Stimulated activated naive CD8-positive, alpha-beta T cell treated with anti-CD3 and anti-CD28 coated beads, Interleukin-15, Interleukin-2, amounts not matched to agents 100 U/mL and 50 U/mL, for 24 hours (primary cell): ENCODE measurements at regions not wholly inside any gene's neighbourhood (a gene's known extent, or its start where the extent isn't known, plus 50 kb on each side); places are given as distances from the start of the nearest gene placed in this dataset.
"Not testable (repeated sequence)": the region's sequence is repeated elsewhere in the genome, so short reads cannot be mapped to it uniquely, and the experiment has no call there.

Experiments used
- ATAC-seq: fragments of 150-1000 bp; cut with Tn5 transposase; one replicate; pipeline ENCODE4 v1.10.0; 2021
- DNase-seq: peaks from one replicate; pipeline ENCODE4 v3.0.0; 2021

DNA sequence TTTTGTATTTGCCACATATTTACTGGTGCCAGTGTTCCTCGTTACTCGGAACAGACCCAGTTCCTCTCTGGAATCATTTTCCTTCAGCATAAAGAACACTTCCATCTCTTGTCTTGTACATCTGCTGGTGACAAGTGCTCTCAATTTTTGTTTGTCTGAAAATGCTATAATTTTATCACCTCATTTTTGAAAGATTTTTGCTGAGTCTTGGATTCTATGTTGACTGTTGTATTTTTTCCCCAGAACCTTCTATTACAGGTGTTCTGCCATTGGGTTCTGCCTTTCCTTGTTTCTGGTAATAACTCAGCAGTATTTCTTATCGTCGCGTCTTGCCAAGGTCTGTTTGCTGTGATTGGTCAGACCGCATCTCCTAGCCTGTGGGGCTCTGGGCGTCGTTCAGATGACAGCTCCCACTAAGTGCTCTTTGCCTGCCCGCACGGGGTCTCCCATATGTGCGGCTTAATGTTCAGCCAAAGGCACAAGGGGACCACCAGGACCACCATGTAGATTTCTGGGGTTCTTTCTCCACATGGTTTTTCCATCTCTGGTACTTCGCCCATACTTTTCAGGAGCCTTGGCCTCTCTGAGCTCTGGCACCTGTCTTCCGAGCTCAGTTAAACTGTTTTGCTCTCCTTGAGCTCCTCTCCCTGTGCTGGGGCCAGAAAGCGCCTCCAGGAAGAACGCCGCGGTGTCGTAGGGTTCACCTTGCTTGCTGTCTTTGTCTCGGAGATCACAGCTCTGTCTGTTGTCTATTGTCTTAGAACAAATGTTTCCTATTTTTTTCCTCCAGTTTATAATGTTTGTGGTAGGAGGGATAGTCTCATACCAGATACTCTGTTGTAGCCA is 80.0 kb downstream of the METRNL start:
- no peak for ATAC-seq
- no peak for DNase-seq

DNA sequence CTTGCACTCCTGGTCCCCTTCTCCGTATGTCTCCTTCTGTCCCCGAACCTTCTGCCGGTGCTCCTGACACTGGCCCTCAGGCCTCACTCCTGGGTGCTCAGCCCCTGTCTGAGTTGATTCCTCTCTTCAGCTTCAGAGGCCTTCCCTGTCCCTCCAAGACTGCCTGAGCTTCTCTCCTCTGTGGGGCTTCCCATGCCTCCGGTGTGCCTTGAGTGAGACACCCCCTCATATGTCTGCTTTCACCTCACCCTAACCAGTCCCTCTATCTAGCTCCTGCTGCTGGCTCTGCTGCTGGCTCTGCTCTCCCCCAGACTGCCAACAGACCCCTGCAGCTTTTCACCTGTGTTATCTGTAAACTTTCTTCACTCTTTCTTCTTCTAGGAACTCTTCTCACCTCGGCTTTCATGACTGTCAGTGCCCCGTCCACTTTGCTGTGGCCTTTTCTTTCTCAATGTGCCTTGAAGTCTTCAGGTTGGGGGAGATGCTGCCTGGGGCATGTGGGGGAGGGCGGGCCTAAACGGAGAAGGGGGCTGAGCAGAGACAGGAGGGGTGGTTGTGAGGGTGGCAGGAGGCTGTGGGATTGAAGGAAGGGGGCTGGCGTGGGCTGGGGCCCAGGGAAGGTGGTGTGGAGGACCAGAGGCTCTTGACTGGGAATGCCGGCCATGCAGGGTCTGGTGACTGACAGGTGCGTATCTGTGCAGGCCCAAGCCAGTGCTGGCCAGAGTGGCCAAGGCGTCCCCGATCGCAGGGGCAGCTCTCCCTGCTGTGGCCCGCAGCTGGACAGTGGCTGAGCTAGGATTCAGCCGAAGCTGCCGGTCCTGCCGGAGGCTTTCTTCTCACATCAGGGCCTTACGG is 81.3 kb downstream of the METRNL start:
- ATAC-seq = no peak
- no peak for DNase-seq

DNA sequence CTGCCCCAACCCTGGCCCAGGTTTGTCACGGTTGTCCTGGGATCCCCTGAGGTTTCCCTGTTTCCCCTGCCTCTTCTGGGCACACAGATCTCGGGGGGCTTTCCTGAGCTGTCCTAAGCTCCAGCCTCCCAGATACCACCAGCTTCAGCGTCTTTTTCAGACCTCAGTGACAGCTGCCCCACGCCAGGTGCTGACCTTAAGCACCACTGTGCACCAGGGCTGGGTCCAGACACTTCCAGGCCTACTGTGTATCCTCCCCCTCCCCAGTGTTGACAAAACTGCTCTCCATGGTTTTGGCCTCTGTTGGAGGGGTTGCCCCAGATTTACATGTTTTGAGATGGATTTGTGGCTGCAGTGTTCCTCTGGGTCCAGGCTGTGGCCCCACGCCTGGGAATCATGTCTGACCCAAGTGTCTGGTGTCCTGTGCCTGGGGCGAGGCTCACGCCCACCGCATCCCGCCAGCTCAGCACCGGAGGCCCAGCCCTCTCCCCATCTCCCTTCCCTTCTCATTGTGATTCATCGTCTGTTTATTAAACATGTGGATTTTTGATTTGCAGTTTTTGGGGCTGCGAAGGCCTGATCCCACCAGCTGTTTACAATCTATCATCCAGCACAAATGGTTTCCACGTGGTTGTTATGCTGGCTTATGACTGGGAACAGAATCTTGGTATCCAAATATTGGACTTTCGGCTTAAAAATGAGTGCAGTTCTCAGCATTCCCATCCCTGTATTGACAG is 82.1 kb downstream of the METRNL start:
- ATAC-seq (peak; percentile 19), DNase-seq (no peak)

DNA sequence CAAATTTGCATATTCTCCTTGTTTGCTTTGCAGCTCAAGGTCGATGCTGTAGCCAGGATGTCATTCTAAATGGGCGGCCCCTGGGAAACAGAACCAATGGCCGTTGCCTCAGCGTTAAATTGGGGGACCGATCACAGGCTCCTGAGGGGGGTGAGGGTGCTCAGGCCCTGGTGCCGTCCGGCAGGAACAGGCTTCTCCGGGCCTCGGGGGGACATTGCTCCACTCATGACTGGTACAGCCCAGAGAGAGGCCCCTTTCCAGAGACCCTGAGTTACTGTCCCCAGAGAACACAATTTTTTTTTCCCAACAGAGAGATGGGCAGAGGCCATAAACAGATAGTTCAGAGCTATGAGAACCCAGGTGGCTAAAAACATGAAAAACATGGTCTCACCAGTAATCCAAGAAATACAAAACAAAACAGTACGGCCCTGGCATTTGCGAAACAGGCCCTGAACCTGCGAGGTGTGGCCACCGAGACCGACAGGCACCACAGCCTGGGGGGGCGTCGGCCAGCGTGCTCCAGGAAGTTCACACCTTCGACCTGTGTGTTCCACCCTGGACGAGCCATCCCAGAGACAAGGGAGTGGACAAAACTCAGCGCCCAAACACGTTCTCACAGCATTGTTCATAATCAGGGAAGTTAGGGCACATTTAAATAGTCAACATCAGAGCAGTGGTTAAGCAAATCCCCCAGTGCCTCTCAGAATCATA is 82.8 kb downstream of the METRNL start:
- DNase-seq = no peak
- ATAC-seq = no peak

DNA sequence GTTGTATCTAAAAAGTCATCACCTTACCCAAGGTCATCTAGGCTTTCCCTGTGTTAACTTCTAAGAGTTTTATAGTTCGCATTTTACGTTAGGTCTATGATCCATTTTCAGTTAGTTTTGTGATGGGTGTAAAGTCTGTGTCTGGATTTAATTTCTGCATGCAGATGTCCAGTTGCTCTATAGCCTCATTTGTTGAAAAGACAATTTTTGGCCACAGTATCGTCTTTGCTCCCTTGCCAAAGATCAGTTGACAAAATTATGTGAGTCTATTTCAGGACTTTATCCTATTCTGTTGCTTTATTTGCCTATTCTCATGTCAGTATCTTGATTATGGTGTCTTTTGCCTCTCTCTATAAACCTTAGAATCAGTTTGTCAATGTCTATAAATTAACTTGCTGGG is 85.1 kb downstream of the METRNL start:
- no peak for ATAC-seq
- DNase-seq = no peak

DNA sequence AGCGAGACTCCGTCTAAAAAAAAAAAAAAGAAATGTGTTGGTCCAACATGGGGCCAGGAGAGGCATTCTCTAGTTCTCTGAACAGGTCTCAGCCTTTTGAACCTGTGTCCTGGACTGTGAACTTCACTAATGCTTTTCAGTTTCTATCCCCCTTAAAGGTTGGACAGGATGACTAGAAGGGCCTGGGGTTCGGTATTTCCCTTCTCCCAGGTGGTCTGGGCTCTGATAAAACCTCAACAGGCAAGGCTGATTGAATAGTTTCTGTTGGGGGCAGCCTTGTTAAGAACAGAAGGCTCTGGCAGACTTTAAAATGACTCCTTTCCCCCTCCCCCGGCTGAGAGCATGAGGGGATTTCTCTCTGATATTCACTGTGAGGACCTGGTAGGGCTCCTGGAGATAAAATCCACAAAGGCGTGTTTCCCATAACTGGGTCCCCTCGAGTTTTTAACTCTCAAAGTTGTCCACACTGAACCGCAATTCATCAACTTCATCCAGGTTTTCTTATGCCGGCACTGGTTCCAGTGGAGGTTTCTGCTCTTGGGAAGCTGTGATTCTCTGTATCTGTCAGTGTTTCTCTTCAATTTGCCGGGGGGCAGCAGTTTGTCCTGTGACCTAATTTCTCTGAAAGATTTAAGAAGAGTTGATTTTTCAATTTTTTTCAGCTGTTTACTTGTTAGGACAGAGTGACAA is 91.3 kb downstream of the METRNL start:
- ATAC-seq = no peak
- peak; percentile 2 for DNase-seq

DNA sequence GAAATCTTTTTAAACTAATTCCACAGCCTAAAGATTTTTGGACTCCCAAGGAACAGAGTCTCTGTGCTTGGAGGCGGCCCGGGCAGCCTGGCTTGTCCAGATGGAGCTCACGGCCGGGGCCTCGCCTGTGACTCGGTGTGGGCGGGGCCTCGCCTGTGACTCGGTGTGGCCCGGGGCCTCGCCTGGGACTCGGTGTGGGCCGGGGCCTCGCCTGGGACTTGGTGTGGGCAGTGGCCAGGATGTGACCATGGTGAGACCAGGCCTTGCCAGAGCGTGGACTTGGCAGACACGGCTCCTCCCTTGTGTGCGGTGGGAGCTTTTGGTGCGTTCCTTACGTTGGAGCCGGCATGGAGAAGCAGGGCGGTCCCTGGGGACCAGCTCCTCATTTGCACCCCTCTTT is 92.3 kb downstream of the METRNL start:
- ATAC-seq (no peak), DNase-seq (no peak)

DNA sequence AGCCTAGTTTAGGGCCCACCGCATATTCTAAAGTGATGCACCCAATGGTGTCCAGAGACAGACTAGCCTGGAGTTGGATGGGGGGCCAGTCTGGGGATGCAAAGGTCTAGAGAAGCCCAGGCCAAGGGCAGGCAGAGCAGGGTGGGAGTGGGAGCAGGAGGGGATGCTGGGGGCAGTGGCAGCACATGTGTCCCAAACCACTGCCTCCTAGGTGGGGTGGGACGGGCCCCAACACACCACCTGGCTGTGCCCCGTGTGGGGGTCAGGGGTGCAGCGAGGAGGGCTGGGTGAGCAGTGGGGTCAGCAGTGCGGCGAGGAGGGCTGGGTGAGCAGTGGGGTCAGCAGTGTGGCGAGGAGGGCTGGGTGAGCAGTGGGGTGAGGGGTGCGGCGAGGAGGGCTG is 92.7 kb downstream of the METRNL start:
- DNase-seq, ATAC-seq: not testable (repeated sequence)

DNA sequence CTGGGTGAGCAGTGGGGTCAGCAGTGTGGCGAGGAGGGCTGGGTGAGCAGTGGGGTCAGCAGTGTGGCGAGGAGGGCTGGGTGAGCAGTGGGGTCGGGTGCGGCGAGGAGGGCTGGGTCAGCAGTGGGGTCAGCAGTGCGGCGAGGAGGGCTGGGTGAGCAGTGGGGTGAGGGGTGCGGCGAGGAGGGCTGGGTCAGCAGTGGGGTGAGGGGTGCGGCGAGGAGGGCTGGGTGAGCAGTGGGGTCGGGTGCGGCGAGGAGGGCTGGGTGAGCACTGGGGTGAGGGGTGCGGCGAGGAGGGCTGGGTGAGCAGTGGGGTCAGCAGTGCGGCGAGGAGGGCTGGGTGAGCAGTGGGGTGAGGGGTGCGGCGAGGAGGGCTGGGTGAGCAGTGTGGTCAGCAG is 93.2 kb downstream of the METRNL start:
- not testable (repeated sequence) for ATAC-seq, DNase-seq

DNA sequence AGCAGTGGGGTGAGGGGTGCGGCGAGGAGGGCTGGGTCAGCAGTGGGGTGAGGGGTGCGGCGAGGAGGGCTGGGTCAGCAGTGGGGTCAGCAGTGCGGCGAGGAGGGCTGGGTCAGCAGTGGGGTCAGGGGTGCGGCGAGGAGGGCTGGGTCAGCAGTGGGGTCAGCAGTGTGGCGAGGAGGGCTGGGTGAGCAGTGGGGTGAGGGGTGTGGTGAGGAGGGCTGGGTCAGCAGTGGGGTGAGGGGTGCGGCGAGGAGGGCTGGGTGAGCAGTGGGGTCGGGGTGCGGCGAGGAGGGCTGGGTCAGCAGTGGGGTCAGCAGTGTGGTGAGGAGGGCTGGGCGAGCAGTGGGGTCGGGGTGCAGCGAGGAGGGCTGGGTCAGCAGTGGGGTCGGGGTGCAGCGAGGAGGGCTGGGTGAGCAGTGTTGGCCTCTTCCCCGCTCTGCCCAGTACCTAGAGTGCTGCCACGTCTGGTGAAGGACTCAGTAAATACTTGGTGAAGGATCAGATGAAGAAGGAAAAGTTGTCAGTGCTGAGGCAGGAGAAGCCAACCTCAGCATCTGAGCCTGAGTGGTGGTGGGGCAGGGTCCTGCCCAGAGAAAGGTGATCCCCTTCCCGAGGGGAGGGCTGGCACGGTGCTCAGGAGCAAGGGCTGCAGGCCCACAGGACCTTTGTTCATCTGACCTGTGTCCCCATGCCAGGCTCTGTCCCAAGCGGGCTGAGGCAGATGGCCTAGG is 93.9 kb downstream of the METRNL start:
- DNase-seq, ATAC-seq: not testable (repeated sequence)

DNA sequence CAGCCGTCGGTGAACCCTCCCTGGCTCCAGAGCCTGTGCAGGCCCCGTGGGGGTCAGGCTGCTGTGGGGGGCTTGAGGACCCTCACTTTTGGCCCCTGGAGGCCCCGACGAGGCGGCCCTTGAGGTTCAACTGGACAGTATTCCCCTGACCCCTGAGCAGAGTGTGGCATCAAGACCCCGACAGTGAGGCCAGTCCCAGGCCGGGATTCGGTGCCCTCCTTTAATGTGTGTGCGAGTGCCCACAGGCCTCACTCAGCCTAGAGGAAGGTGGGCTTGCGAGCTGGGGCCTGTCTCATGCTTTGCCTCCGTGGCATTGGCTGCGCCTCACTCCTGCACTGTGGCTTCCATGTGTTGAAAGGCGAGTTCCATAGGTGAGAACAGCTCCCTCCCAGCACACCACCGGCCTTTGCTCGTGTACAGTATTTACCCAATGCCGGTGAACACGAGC is 94.5 kb downstream of the METRNL start:
- ATAC-seq (no peak), DNase-seq (peak; percentile 3)

DNA sequence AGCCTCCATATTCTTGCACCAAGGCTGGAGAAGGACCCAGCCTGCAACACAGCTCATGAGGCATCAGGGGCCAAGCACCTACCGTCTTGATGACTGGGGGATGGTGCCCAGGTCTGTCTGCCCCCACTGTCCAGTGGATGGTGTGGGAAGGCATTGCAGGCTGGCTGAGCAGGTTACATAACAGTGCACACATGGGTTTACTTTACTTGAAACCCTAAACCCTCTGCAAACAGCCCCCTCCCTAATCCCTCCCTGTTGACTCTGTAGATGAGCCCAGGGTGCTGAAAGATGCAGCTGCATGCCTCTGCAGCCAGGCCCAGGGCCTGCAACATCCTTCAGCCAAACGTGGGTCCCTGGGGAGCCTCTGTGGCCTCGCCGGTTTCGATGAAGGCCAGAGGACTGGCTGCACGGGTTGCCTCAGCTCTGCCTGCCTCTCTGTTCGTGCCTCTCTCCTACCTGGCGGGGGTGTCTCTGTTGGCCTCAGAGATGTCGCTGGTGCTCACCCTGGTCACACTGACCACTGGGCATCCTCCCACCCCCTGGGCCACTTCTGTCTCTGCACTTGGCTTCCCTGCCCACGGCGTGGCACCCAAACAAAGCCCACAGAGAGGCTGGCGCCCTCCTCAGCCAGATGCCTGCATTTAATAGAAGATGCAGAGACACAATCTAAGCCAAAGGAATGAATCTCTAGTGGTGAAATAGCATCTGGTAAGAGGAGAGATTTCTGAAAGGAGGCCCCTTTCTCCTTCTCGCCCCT is 95.1 kb downstream of the METRNL start:
- peak; percentile 28 for ATAC-seq
- no peak for DNase-seq

DNA sequence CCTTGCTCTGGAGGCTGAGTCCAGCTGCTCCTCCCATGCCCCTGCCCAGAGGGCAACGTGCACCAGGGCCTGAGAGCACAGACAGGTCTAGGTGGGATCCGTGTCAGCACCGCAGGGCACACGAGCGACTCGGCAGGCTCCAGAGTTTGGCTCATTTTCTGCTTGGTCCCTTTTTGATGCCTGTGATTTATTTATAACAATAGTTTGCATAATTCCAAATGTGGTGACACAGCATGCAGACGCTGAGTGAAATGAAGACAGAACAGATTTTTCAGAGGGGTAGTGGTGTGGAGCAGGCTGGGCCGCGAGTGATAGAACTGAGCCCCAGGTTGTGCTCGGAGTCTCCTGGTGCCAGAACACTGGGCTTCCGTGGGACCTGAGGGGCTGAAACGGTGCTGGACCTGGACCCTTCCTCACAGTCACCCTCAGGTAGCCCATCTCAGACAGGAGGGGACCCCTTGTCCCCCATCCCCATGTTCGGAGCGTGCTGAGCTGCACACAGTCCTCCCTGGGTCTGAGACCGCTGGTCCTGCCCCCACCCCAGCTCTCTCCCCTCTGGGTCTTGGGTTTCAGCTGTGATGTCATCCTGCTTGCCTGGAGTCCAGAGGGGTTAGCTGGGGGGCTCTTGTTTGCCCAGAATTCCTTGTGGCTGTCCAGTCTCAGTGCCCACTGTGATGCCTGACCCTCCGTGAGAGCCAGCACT is 95.9 kb downstream of the METRNL start:
- peak; percentile 2 for DNase-seq

DNA sequence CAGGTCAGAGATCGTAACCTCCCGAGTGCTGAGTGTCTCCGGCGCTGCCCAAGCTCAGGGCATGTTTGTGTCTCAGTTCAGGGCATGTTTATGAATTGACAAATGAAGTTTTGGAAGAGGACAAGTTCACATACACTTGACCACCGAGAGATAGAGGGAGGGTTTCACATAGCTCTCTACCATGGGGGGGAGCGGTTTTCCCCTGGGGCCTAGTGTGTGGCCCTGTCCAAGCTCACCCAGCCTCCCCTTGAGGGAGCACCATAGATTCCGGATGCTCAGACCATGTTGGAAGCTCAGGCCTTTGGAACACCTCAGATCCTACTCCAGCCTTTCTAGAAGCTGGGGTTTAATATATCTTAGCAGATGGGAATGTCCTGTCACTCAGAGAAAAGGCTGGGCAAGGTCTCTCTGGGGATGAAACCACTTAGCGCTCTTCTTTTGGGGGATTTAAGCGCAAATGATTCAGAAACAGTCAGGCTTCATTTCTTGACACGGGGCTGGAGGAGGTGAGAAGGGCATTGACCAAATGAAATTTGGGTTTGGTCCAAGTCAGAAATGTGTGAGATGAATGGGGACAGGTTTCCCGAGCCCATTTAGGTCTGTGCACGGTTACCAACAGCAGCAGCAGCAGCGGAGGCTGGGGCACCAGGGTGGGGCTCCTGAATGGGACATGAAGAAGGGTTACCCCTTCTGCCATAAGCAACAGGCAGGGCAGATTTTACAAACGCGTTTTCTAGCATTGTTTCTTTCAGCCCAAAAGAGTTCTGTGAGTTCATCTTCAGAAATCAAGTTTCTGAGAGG is 96.6 kb downstream of the METRNL start:
- no peak for DNase-seq
- ATAC-seq = no peak

More for the DNA sequence above, 95.9 kb downstream of the METRNL start:
- ATAC-seq = no peak

DNA sequence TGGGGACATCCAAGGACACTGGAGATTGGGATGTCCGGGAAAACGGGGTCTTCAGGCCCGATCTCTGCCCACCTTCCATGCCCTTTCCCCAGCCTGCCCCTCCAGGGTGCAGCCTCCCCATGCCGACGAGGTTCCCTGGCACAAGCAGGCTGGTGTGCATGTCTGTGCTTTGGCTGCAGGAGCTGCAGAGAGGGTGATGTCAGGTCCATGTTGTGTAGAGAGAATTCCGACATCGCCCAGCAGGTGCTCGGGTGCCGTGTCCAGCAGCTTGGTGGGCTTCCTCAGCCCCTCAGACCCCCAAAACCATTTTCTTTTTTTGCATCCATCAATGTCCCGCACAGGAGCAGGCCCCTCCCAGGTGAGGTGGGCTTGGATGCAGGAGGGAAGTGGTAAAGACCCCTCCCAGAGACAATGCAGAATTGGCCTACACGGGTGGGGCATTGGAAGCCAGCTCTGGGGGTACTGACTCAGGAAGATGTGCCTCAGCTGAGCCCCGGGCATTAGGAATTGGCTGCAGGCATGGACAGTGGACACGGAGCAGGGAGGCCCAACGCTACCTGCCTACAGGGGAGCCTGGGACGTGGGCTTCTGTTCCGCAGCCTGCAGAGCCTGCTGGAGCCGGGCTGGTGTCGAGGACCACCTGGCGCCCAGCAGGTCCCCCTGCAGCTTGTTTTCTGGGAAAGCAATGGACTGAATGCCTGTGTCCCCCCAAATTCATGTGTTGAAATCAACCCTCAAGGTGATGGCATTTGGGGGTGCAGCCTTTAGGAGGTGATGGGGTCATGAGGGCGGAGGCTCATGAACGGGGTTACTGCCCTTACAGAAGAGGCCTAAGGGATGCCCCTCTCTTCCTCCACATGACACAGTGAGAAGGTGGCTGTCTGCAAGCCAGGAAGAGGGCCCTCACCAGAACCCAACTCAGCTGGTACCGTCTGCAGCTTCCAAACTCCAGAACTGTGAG is 97.5 kb downstream of the METRNL start:
- DNase-seq (no peak), ATAC-seq (no peak)

DNA sequence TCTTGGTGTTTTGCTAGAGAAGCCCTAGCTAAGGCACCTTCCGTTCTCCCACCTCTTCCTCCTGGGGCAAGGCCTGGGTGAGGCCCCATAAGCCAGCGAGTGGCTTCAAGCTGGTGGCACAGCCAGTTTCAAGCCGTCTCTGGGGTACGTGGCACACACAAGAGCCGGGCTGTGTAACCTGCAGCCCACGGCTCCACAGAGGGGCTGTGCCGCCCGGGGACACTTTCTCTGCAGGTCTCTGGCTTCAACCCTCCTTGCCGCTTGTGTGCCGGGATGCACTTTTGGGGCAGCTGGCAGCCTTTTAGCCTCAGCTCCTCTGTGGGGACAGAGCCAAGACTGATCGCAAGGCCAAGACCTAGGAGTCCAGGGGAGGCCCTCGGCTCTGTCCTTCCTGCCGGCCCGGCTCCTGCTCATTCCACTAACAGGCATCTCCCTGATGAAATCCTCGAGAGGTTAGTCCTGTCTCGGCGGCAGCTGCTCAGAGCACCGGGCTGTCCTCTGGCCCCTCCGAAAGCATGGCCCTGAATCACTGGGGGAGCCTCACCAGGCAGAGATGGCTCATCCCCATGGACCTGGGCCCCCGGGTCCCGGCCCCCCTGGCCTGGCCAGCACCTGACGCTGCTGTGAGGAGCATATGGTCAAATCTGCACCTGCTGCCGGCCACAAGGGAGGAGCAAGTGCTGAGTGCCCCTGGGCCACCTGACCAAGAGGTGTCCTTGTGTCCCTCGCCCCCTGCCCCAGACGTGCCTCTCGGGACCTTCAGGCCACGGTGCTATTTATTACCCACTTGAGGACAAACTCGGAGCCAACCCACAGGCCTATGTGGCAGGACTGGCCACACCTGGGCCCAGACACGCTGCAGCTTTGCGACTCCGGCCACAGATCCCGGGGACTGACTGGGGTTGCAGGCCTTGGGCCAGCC is 98.5 kb downstream of the METRNL start:
- ATAC-seq (no peak), DNase-seq (peak; percentile 2)
